ENCODE measurements at regions not wholly inside any gene's neighbourhood (a gene's known extent, or its start where the extent isn't known, plus 50 kb on each side); places are given as distances from the start of the nearest gene placed in this dataset.
A peak's percentile ranks its signal among the peaks of the same experiment; 100 is the strongest.

DNA sequence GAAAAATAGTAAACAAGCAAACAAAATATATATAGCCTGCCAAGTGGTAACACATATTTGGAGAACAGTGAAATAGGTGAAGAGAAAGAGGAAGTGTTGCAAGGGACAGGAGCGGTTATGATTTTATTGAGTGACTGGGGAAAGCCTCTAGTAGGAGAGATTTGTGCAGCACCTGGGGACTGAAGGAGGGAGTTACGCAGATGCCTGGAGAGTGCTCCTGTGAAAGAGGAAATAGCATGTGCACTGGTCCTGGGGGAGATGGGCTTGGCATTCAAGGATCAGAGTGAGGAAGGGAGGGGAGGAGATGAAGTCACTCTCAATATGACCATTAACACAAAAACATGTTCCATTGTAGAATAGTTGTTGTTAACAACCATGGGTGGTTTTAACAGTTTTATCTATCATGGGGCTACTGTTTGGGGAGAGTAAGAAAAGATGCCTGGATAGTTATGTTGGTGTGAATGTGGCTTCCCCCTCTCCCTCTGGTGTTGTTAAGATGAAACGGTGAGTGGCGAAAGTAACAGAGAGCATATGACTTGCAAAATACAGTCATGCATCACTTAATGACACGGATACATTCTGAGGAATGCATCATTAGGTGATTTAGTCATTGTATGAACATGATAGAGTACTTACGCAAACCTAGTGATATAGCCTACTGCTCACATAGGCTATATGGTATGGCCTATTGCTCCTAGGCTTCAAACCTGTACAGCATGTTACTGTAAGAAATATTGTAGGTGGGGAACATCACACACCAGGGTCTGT lies 251.7 kb upstream of the ARGLU1 start:
- no peak for DNase-seq (ENCODE audit: low read depth)

DNA sequence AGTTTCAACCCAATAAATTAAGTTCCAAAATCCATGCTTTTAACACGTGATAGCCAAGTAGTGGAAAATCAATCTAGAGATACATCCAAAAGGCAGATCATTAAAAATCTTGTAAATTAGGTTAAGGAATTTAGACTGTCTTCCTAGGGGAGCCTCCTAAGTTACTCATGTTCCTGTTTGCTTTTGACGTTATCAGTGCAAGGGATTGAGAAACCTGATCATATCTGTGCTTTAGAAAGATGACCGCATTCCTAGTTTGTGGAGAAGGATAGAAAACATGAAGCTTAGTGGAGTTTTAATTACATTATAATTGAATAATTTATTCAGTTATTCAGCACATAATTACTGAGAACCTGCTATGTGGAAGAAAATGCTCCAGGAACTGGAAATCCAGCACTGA lies 251.0 kb upstream of the ARGLU1 start:
- DNase-seq (ENCODE audit: low read depth) = no peak

DNA sequence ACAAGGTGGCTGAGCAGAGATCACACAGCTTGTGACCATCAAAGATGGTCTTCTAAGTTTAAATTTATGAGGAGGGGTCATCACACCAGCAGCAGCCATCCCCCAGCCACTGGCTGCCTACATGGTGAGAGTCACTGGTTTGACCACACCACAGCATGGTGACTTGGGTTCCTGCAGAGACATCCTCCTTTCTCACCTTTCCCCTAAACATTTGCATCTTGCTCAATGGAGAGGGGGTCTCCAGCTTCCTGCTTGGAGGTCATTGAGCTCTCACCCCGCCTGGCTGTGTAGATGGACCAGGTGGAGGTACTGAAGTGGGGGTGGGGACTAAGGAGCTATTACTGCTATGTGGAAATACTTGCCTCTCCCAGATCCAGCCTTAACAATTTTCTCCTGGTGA lies 247.6 kb upstream of the ARGLU1 start:
- no peak for DNase-seq (ENCODE audit: low read depth)

DNA sequence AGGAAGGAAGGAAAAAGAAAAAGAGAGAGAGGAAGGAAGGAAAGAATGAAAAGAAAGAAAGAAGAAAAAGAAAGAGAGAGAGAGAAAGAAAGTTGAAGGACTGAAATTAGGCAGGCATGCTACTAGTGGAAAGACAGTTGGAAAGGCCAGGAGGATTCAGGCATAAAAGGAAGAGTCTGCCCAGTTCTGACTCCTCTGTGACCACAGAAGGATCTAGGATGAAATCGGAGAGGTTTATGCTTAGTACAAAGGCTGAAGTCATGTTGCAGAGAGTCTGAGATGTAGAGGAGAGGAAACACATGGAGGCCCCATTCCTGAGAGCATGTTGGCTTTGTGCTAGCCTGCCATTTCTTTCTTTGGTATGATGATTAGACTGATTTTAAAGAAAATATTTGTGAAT lies 246.5 kb upstream of the ARGLU1 start:
- no peak for DNase-seq (ENCODE audit: low read depth)

DNA sequence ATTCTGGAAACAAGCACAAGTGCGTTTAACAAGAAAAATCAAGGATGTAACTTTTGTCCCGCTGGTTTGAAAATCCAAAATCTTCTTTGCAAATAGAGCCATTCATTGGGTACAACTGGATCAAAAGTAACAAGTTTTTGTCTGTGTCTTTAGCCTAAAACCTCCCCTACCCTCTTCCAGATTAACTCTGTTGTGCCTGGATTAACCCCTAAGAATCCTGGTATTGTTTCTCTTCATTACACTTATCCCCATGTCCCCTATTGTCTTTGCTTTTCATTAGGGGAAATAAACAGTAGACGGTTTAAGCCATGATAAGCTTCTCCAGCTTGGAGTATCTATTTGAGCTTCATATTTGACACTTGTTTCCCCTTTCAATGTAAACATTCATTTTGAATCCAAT lies 242.1 kb upstream of the ARGLU1 start:
- DNase-seq (ENCODE audit: low read depth) = no peak

DNA sequence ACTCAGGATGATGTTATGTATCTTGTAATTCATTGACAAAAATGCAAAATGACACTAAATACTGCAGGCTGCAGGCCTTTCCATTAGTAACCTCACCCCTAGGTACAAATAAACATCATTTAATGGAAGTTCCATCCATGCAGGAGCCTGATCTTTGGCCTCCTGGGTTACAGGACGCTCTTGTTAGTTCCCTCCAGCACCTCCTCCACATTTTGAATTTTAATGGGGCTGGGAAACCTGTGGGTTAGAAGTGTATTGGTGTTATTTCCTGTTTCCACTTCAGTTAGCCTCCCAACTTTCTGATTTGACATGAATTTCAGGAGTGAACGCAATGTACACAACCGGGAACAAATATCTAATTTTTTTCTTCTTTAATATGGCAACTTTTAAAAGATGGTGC lies 237.1 kb upstream of the ARGLU1 start:
- DNase-seq (ENCODE audit: low read depth) = no peak

DNA sequence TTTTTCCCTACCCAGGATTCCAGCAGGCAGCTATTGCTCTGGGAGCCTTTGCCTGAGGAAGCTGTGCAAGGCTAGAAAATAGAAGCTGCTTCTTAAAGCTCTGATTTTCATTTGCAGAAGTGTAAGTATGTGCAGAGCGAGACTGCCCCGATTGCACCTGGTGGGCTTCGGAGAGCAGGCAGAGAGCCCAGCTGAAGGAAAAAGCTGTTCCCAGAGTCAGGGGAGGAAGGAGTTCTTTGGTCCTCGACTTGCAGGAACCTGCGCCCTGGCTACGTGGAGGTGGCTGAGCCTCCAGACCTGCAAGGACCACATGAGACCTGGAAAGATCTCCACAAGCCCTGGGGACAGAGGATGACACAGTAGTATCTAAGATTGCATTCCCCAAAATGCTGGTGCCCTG lies 235.0 kb upstream of the ARGLU1 start:
- no peak for DNase-seq (ENCODE audit: low read depth)

DNA sequence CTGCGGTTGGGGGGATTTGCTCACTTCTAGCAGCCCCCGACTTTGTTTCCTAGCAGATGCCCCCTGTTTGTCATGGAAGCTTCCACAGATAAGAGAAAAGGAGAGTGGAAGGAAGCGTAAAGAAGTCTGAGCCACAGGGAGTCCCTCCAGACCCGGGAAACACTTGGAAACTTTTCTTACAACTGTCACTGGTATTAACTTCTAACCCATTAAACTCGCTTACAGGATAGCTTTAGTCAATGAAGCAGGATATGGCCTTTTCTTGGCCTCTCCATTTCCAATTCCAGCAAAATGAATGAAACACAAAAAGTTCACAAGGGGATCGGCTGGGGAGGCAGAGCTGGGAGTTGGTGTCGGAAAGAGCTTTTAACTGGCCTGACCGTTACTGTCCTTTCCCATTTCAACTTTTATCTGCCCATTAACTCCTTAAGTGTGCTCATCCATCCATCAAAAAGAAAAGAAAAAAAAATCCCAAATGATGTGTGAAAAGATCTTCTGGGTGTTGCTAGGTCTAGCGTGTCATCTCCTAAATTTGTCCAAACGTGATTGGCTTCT lies 231.9 kb upstream of the ARGLU1 start:
- no peak for DNase-seq (ENCODE audit: low read depth)

DNA sequence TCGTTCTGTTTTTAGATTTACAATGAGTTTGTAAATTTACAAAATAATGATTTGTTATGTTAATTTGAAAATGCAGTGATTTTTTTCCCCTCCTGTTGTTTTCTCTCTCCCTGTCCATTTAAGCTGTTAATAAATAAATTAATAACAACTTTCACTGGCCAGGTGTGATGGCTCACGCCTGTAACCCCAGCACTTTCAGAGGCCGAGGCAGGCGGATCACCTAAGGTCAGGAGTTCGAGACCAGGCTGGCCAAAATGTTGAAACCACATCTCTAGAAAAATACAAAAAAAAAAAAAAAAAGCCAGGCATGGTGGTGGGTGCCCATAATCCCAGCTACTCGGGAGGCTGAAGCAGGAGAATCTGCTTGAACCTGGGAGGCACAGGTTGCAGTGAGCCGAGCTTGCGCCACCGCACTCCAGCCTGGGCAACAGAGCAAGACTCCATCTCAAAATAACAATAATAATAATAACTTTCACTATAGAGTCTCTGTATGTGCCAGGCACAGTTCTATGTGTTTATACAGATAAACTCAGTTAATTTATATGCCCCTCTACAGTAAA lies 229.2 kb upstream of the ARGLU1 start:
- no peak for DNase-seq (ENCODE audit: low read depth)

DNA sequence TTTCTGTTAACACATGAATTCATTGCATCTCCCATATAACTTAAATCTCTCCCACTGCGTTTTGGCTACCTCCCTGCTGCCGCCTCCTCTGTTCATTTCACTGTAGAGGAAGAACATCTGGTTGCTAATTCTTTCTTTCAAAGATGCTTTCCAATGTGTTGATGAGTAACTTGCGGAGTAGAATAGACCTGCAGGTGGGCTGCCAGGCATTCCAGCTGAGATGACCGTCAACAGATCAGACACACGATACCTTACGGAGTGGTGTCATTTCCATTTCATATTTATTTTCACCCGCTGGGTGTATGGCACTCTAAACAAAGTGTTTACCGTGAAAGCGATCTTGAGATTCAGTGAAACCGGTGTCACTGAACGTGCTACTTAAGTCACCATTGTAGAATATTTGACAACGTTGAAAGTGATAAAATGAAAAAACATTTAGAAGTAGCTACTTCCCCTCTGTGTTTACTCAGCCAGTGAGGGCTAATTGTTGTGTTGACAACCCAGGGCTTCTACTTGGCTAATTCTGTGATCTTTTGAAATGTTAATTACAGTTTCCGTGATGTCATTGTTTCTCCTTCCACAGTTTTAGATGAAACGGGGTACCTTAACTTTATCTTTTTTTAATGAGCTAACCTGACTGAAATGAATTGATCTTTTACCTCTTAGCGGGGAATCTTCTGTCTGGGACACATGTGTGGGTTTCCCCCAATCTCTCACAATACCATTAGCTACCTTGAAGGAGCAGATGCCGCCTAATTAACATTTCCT lies 228.5 kb upstream of the ARGLU1 start:
- no peak for DNase-seq (ENCODE audit: low read depth)

DNA sequence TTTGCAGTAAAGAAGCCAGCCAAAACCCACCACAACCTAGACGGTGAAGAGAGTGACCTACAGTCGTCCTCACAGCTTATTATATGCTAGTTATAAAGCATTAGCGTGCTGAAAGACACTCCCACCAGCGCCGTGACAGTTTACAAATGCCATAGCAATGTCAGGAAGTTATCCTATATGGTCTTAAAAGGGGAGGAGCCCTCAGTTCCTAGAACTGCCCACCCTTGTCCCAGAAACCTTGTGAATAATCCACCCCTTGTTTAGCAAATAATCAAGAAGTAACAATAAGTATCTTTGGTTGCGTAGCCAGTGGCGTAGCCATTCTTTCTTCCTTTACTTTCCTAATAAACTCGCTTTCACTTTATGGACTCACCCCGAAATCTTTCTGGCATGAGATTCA lies 227.9 kb upstream of the ARGLU1 start:
- DNase-seq (ENCODE audit: low read depth) = peak; percentile 0

DNA sequence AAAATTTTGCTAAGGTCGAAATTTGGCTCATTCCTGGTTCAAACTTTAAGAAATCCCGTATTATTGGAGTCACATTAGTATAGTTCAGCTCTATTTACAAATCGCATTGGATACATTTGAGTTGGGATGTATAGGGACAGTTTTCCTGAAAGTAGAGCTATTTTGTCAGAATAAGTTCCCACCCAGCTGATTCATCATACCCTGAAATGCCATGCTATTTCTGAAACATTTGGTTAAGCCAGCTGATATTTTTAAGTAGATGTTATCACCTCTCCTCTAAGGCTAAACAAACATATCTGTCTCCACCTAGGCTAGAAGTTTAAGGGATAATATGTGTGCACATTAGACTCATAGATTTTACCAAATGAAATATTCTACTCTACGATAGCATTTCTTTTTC lies 226.2 kb upstream of the ARGLU1 start:
- DNase-seq (ENCODE audit: low read depth) = no peak

DNA sequence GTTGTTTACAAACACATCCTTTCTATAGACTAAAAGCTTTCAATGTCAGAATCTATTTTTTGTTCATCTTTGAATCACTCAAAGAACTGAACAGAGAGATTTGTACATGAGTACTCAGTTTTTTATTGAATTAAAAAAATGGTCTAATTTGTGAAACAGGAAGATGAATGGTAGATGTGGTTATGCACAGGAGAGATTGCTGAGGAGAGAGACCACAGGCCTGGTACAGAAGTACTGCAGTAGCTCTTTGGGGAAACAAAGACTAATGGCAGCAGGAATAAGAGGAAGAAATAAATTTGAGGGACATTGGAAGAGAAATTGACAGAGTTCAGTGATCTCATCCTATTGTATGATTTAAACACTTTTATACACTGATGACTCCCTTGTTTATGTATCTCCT lies 222.0 kb upstream of the ARGLU1 start:
- DNase-seq (ENCODE audit: low read depth) = no peak

DNA sequence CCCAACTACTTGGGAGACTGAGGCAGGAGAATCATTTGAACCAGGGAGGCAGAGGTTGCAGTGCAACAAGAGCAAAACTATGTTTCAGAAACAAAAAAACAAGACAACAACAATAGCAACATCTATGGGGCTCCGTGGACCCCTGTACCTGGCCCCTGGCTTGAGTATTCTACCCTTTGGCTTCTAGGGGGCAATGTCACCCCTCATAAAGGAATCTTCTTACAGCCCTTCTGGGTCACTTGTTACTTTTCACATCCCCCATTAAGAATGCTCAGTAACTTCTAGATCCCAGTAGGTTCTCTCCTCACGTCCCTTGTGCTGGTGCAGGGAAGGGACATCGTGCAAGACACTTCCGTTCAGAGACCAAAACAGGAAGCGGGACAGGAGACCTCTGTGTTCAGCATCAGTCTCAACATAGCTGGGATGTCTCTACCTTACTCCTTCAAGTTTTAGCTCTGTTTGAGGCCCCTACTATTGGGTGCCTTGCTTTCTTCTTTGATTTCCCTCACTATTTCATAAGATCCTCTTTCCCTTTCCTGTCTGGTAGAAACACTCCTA lies 218.1 kb upstream of the ARGLU1 start:
- DNase-seq (ENCODE audit: low read depth) = no peak

DNA sequence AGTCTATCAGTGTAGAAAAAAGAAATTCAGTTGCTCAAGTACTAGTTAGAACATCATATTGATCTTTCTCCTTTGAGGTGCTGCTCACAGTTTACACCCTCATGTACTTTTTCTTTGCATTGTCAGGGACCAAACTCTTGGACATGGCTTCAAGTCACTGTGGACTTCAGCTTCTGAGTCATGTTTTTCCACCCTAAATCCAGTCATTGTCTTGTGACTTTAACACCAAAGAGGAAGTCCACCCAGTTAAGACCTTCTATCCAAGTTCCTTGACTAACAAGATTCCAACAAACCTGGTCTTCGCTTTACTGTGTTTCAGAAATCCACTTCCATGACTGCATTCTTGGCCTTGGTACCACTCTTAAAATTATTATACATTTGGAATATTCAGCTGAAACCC lies 206.7 kb upstream of the ARGLU1 start:
- no peak for DNase-seq (ENCODE audit: low read depth)

DNA sequence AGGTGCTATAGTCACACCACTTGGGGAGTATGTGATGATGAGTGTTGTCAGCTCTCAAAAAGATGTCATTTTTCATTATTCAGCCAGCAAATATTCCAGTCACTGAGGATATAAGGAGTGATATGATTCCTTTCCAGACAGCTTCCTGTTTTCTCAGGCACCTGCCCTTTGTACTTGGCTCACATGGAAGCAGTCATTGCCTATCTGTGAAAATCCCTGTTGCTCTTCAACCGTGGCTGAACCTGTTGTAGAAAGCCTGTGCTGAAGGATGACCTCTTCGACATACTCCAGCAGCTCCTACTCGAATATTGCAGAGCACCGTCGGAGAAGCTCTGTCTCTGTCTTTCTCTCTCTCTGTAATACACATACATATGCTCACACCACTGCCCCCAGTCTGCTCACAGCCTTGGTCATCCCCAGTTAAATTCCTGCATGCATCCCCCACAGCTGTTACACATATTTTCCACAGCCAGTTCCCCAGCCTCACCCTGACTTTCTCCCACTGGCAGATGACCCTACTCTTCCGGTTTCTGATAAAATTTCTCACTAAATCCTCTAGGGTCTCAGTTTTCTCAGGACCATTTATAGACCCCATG lies 204.2 kb upstream of the ARGLU1 start:
- DNase-seq (ENCODE audit: low read depth) = no peak

DNA sequence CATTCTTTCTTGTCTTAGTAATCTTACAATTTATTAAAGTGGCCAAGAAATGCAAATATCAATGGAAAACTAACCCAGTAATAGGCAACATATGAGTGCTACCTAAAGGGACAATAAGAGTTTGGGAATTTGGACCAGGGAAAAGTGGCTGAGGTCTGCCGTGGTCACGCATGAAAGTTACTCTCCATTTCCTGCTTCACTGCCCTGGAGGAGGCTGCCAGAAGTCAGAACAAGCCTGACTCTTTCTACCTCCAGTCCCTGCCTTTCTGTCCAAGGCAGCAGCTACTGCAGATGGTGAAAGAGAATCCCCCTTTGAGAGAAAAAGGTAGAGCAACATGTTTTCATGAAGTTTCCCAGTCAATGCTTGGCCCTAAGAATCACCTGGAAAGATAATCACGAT lies 201.1 kb upstream of the ARGLU1 start:
- no peak for DNase-seq (ENCODE audit: low read depth)

DNA sequence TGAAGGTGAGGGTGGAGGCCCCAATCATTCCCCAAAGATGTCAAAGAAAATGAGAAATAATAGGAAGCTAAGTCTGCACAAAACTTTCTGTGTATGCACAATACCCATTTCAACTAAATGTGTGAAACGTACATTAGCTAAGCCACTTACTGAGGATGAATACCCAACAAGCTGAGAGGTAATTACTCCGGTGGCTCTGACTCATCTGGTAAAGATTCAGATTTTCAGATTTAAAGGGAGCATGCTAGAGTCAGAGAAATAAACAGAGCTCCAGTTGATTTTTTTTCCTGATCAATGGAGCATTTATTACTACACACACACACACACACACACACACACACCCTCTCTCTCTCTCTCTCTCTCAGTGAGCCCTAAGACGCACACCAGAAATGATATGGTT lies 194.8 kb upstream of the ARGLU1 start:
- DNase-seq (ENCODE audit: low read depth) = no peak

DNA sequence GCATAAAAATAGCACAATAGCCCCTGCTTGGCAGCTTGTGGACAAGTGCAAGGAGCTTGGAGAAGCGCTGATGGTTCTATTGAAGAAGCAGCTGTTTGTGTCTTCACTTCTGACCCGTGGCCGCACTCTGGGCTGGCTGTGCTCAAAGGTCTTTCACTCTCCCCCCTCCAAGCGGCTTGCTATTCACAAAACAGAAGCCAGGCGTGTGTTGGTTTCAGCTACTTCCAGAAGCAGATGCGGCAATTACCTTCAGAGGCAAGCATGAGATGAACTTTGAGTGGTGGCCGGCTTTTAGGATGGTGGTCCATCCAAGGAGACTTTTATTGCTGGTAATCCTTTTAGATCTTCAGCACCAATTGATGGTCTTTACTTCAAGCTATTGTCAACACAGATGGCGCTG lies 188.5 kb upstream of the ARGLU1 start:
- DNase-seq (ENCODE audit: low read depth) = no peak

DNA sequence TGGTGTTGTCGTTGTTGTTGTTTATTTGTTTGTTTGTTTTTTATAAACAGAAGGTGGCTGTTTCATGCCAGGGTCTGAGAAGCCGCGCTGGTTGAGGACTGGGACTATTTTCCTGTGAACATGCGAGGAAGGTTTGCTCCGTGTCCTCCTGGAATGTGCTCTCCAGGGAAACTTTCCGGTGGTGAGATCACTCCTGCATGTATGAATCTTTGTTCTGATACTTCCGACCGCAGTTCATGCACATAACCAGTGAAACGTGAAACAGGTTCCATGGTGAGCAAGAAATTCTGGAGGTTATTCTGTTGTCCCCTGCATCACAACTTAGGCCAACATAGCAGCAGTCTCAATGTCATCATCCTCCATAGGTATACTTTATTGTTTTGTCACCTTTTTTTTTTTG lies 187.6 kb upstream of the ARGLU1 start:
- no peak for DNase-seq (ENCODE audit: low read depth)

DNA sequence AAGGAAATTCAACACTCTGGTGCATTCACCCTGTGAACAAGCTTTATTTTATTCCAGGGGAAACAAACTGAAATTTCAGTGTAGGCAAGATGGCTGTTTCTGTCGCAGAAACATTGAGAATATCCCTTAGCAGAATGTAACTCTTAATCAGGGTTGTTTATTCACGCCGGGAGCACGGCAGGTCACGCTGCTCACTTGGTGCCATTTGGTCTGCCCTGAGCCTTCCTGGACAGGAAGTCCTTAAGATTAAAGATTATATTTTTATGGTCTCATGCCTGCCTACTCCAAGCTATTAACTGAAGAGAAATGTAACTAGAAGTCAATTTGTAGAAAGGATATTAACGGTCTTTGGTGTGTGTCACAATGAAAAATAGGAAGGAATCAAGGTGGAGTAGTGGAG lies 185.3 kb upstream of the ARGLU1 start:
- no peak for DNase-seq (ENCODE audit: low read depth)

DNA sequence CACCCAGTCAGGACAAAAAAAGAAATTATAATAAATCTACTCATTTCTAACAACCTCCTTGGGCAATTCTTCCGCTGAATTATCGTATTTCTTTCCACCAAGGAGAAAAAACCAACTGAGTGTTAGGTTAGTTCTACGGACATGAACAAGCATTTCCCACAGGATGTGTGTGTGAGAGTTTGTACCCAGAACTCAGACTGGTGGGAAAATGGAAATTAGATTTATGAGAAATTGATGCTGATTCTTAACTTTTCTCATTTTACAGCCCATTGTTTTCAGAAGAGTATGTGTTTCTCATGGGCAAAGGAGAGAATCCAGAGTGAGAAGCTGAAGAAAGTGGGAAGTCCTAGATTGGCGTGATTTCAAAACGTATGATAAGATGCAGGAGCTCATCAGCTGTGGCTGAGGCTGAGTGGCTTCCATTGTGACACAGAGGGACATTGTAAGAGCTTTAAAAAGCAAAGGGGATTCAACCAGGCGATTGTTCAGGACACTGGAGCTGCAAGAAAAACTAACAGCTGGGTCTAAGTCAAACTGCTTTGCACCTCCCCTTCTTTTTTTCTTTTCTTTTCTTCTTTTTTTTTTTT lies 184.7 kb upstream of the ARGLU1 start:
- DNase-seq (ENCODE audit: low read depth) = no peak

All from LHCN-M2 (cell line).